RWPE1 (cell line): ENCODE measurements at regions not wholly inside any gene's neighbourhood (a gene's known extent, or its start where the extent isn't known, plus 50 kb on each side); places are given as distances from the start of the nearest gene placed in this dataset.

ENCODE experiments used
- CTCF ChIA-PET: fragments of 350-600 bp; sonication (Branson Sonifier 250); formaldehyde crosslinking; extraction: SDS; loops from one replicate; lab custom pipeline; 2021; lab: Yijun Ruan, JAX
- POLR2A ChIA-PET: fragments of 400-600 bp; formaldehyde crosslinking; extraction: SDS; loops from one replicate; lab custom pipeline; 2020; ENCODE audit warnings: antibody characterized with exemption; ENCODE audit not compliant: low non-redundant PET; lab: Yijun Ruan, JAX
- DNase-seq: peaks from one replicate; pipeline ENCODE4 v3.0.0; 2012; ENCODE audit warnings: low spot score
- H3K27ac ChIP-seq: fragments of 450-650 bp; 2 replicates; pipeline ENCODE4 v1.5.1; 2017
- CTCF ChIP-seq: fragments of 450-650 bp; conservative IDR thresholded peaks from 2 replicates; pipeline ENCODE4 v1.5.1; 2017; ENCODE audit warnings: low read depth, mild to moderate bottlenecking

- ChIA-PET CTCF (no interaction called here), POLR2A (no interaction called here)
- DNase-seq: peak; percentile 91
- H3K27ac ChIP-seq: peak overlapping the region; percentile 86
- TF ChIP-seq CTCF: no peak
Measured at GRCh38 chr1:94648225-94649007, 106.9 kb upstream of the F3 start.

- no peak for DNase-seq
- no peak for TF ChIP-seq CTCF
- POLR2A ChIA-PET: interaction anchor here (0.7 to 0.9 kb wide), 2 partner anchors 23 to 27 kb away, joined by 3 read pairs; no protein-coding TSS in a partner anchor
- CTCF ChIA-PET: no interaction called here
- peak overlapping the region; percentile 79 for H3K27ac ChIP-seq
Measured at GRCh38 chr1:94646786-94647555, 105.4 kb upstream of the F3 start.

GRCh38 chr1:94646141-94646643 is 104.6 kb upstream of the F3 start:
- ChIA-PET POLR2A (interaction anchor here (0.9 to 1.2 kb wide), 2 partner anchors 22 to 104 kb away, joined by 3 read pairs; no protein-coding TSS in a partner anchor), CTCF (no interaction called here)
- peak; percentile 92 for DNase-seq
- peak overlapping the region; percentile 79 for H3K27ac ChIP-seq
- no peak for TF ChIP-seq CTCF

GRCh38 chr1:94644352-94644751 is 102.8 kb upstream of the F3 start:
- ChIA-PET CTCF (no interaction called here), POLR2A (no interaction called here)
- TF ChIP-seq CTCF: no peak
- DNase-seq: no peak
- no peak overlapping the region for H3K27ac ChIP-seq

- no peak overlapping the region for H3K27ac ChIP-seq
- TF ChIP-seq CTCF: no peak
- POLR2A ChIA-PET: no interaction called here
Measured at GRCh38 chr1:94643819-94644218, 102.3 kb upstream of the F3 start.

GRCh38 chr1:94642617-94643321 is 101.2 kb upstream of the F3 start:
- no peak overlapping the region for H3K27ac ChIP-seq
- no peak for DNase-seq
- CTCF ChIA-PET: no interaction called here
- POLR2A ChIA-PET: no interaction called here
- TF ChIP-seq CTCF: no peak

More at GRCh38 chr1:94643819-94644218, 102.3 kb upstream of the F3 start:
- DNase-seq: no peak
- CTCF ChIA-PET: no interaction called here
